H1 (cell line): ENCODE measurements at regions not wholly inside any gene's neighbourhood (a gene's known extent, or its start where the extent isn't known, plus 50 kb on each side); places are given as distances from the start of the nearest gene placed in this dataset.

Source experiments
- CTCF ChIA-PET: fragments of 300-600 bp; sonication (Branson Sonifier 250); formaldehyde crosslinking; loops from one replicate; lab custom pipeline; 2021; ENCODE audit not compliant: partially characterized antibody; lab: Charles Lee
- POLR2A ChIA-PET: fragments of 300-600 bp; sonication (Branson Sonifier 250); formaldehyde crosslinking; loops from one replicate; lab custom pipeline; 2021; ENCODE audit warnings: inconsistent platforms; ENCODE audit not compliant: partially characterized antibody; lab: Charles Lee
- DNase-seq, 2 experiments: peaks; one replicate each; pipeline versions ENCODE4 v3.0.0 to v3.0.0-alpha.2; 2010 to 2022; ENCODE audit warnings: low spot score in 2 of 2, low read depth in 1 of 2, mixed read lengths in 1 of 2
- FAIRE-seq: peaks from 2 replicates; lab custom pipeline; 2011; peaks lifted over from hg19 to GRCh38; lab: Jason Lieb, UNC
- H2AFZ ChIP-seq: 2 replicates; pipeline ENCODE4 v1.8.1; 2012; ENCODE audit warnings: low read length, inconsistent platforms
- H2AK5ac ChIP-seq: 2 replicates; pipeline ENCODE4 v1.6.1; 2013; ENCODE audit warnings: low read depth, low read length
- H2BK120ac ChIP-seq: replicated peaks from 2 replicates; pipeline ENCODE3; 2013; ENCODE audit warnings: low read depth, low read length, inconsistent platforms
- H2BK12ac ChIP-seq: 2 replicates; pipeline ENCODE4 v1.6.1; 2013; ENCODE audit warnings: low read depth, low read length
- H2BK15ac ChIP-seq: 2 replicates; pipeline ENCODE4 v1.6.1; 2013; ENCODE audit warnings: low read length
- H2BK20ac ChIP-seq: 2 replicates; pipeline ENCODE4 v1.6.1; 2013; ENCODE audit warnings: low read length
- H2BK5ac ChIP-seq: 2 replicates; pipeline ENCODE4 v1.6.1; 2013; ENCODE audit warnings: low read depth, low read length
- H3K14ac ChIP-seq: 2 replicates; pipeline ENCODE4 v1.6.1; 2013; ENCODE audit warnings: inconsistent platforms; ENCODE audit not compliant: insufficient read length
- H3K18ac ChIP-seq: 2 replicates; pipeline ENCODE4 v1.6.1; 2013; ENCODE audit warnings: low read length; ENCODE audit errors: extremely low read depth
- H3K23ac ChIP-seq: 2 replicates; pipeline ENCODE4 v1.6.1; 2013; ENCODE audit warnings: inconsistent platforms; ENCODE audit not compliant: insufficient read length
- H3K23me2 ChIP-seq: 2 replicates; pipeline ENCODE4 v1.6.1; 2013; ENCODE audit warnings: low read depth, low read length
- H3K27ac ChIP-seq: 2 replicates; pipeline ENCODE4 v1.6.1; 2011; ENCODE audit warnings: low read depth, low read length, inconsistent platforms
- H3K27me3 ChIP-seq, 4 experiments: replicated peaks in 1 of 4; 1 replicate in 1 of 4; 2 replicates in 3 of 4; pipeline versions ENCODE4 v1.6.1 to v1.8.1; 2011 to 2013; ENCODE audit warnings: low read length in 3 of 4, mild to moderate bottlenecking in 3 of 4, inconsistent platforms in 2 of 4, mixed read lengths in 2 of 4, moderate library complexity in 1 of 4; ENCODE audit not compliant: control insufficient read depth in 3 of 4, insufficient read depth in 3 of 4; ENCODE audit errors: extremely low read depth in 1 of 4
- H3K36me3 ChIP-seq, 4 experiments: 2 replicates each; pipeline versions ENCODE4 v1.6.1 to v1.8.1; 2011 to 2013; ENCODE audit warnings: mild to moderate bottlenecking in 4 of 4, low read length in 3 of 4, moderate library complexity in 2 of 4, control low read depth in 1 of 4, inconsistent platforms in 1 of 4; ENCODE audit not compliant: insufficient read depth in 4 of 4, control insufficient read depth in 2 of 4
- H3K4ac ChIP-seq: replicated peaks from 2 replicates; pipeline ENCODE3; 2013; ENCODE audit warnings: low read length, low read depth, mixed read lengths, inconsistent platforms; ENCODE audit not compliant: insufficient read length
- H3K4me1 ChIP-seq, 4 experiments: replicated peaks in 1 of 4; 1 replicate in 1 of 4; 2 replicates in 3 of 4; pipeline versions ENCODE4 v1.6.1 to v1.8.1; 2011 to 2013; ENCODE audit warnings: low read length in 3 of 4, inconsistent platforms in 2 of 4, mixed read lengths in 1 of 4; ENCODE audit not compliant: insufficient read depth in 4 of 4, control insufficient read depth in 3 of 4
- H3K4me2 ChIP-seq, 2 experiments: 2 replicates each; pipeline versions ENCODE4 v1.6.1 to v1.8.1; 2011 to 2013; ENCODE audit warnings: low read depth in 2 of 2, low read length in 2 of 2, control low read depth in 1 of 2, inconsistent platforms in 1 of 2, mild to moderate bottlenecking in 1 of 2; ENCODE audit not compliant: insufficient read depth in 1 of 2
- H3K4me3 ChIP-seq, 4 experiments: fragments of 200-600, 300-600 bp in 1 of 4; sonication (generic), shearing (Covaris generic), sonication (Bioruptor Twin) in 1 of 4; 2 replicates each; pipeline versions ENCODE4 v1.5.1 to v1.8.1; 2011 to 2016; ENCODE audit warnings: low read length in 4 of 4, low read depth in 3 of 4, control low read depth in 2 of 4, inconsistent platforms in 2 of 4, mild to moderate bottlenecking in 2 of 4, mixed read lengths in 1 of 4, moderate library complexity in 1 of 4; ENCODE audit not compliant: insufficient read depth in 2 of 4; ENCODE audit errors: extremely low read depth in 1 of 4
- H3K56ac ChIP-seq: replicated peaks from 2 replicates; pipeline ENCODE3; 2013; ENCODE audit warnings: low read depth, mild to moderate bottlenecking, mixed read lengths, low read length, inconsistent platforms; ENCODE audit not compliant: insufficient read length
- H3K79me1 ChIP-seq: 2 replicates; pipeline ENCODE4 v1.6.1; 2013; ENCODE audit warnings: low read depth, low read length, control low read depth
- H3K79me2 ChIP-seq, 2 experiments: 2 replicates each; pipeline versions ENCODE4 v1.6.1 to v1.8.1; 2012 to 2013; ENCODE audit warnings: low read length in 2 of 2, mild to moderate bottlenecking in 2 of 2, inconsistent platforms in 1 of 2; ENCODE audit not compliant: insufficient read depth in 2 of 2, control insufficient read depth in 1 of 2
- H3K9ac ChIP-seq, 4 experiments: replicated peaks in 1 of 4; 1 replicate in 1 of 4; 2 replicates in 3 of 4; pipeline versions ENCODE4 v1.6.1 to v1.8.1; 2011 to 2013; ENCODE audit warnings: low read depth in 3 of 4, low read length in 3 of 4, control low read depth in 2 of 4, mild to moderate bottlenecking in 2 of 4, moderate library complexity in 2 of 4, inconsistent platforms in 1 of 4; ENCODE audit errors: extremely low read depth in 1 of 4
- H3K9me3 ChIP-seq, 2 experiments: 2 replicates each; pipeline versions ENCODE4 v1.6.1 to v1.8.1; 2012 to 2013; ENCODE audit warnings: mild to moderate bottlenecking in 2 of 2, moderate library complexity in 2 of 2, control low read depth in 1 of 2, inconsistent platforms in 1 of 2, low read depth in 1 of 2, low read length in 1 of 2, mixed read lengths in 1 of 2; ENCODE audit not compliant: insufficient read depth in 2 of 2
- H4K20me1 ChIP-seq, 2 experiments: replicated peaks in 1 of 2; 2 replicates each; pipeline versions ENCODE3 to v1.8.1; 2011 to 2013; ENCODE audit warnings: inconsistent platforms in 2 of 2, low read length in 2 of 2, mild to moderate bottlenecking in 1 of 2; ENCODE audit not compliant: insufficient read depth in 2 of 2, control insufficient read depth in 1 of 2
- H4K5ac ChIP-seq: 2 replicates; pipeline ENCODE4 v1.6.1; 2013; ENCODE audit warnings: low read length, low read depth, mixed read lengths, inconsistent platforms; ENCODE audit not compliant: insufficient read length
- H4K8ac ChIP-seq: 2 replicates; pipeline ENCODE4 v1.8.0; 2013; ENCODE audit warnings: mild to moderate bottlenecking, moderate library complexity, low read length, inconsistent platforms; ENCODE audit not compliant: insufficient read depth; ENCODE audit errors: extremely low read depth
- H4K91ac ChIP-seq: replicated peaks from 2 replicates; pipeline ENCODE3; 2013; ENCODE audit warnings: low read length, mixed read lengths, inconsistent platforms; ENCODE audit not compliant: insufficient read length
- ATF3 ChIP-seq: IDR thresholded peaks from 2 replicates; pipeline ENCODE4 v1.6.1; 2011; ENCODE audit warnings: low read depth, mild to moderate bottlenecking, low read length; ENCODE audit not compliant: insufficient read depth
- BCL11A ChIP-seq, 2 experiments: IDR thresholded peaks; one replicate each; pipeline ENCODE4 v1.6.1; 2011; ENCODE audit warnings: low read depth in 2 of 2, low read length in 2 of 2, mild to moderate bottlenecking in 2 of 2
- NANOG ChIP-seq: IDR thresholded peaks from 2 replicates; pipeline ENCODE4 v1.6.1; 2011; ENCODE audit warnings: low read length, low read depth, mild to moderate bottlenecking, inconsistent platforms; ENCODE audit not compliant: insufficient read depth, poor library complexity, severe bottlenecking
- WGBS, 2 experiments: shearing (Covaris generic) in 1 of 2; methylation state at CpG; one replicate each; pipeline versions ENCODE4 v1.1.6 to v1.1.7; 2013 to 2015; ENCODE audit warnings: low lambda C conversion rate in 2 of 2, mixed read lengths in 2 of 2, inconsistent platforms in 1 of 2, low coverage in 1 of 2, missing lambda C conversion rate in 1 of 2; ENCODE audit not compliant: insufficient replicate concordance in 2 of 2, insufficient coverage in 1 of 2, insufficient read length in 1 of 2; ENCODE audit errors: extremely low coverage in 1 of 2, missing lambda C conversion rate in 1 of 2; 5-methylcytosine and 5-hydroxymethylcytosine counted together

- Histone ChIP-seq H3K79me1 (no peaks in the 10 kb centered on the region; the same call in 1 of the 2 replicates), H4K8ac (no peak overlapping the region), H2BK20ac (no peak overlapping the region), H4K5ac (no peak overlapping the region), H4K20me1 (peaks cover 4 to 18% of the 10 kb centered on the region in 2 experiments), H3K27me3 (peaks cover 0 to 12% (median 5%) of the 10 kb centered on the region in 4 experiments; a peak in 5 of 7 replicates), H3K56ac (no peak overlapping the region), H3K27ac (no peak overlapping the region), H2BK12ac (no peak overlapping the region), H3K36me3 (no peaks in the 10 kb centered on the region), H2BK5ac (no peak overlapping the region), H2AFZ (no peak overlapping the region), H3K14ac (no peak overlapping the region), H3K23me2 (no peaks in the 10 kb centered on the region), H3K4me3 (peak overlapping the region in 1 of 4 experiments; percentile 3; a peak in 1 of 8 replicates), H3K23ac (no peak overlapping the region), H3K9me3 (no peaks in the 10 kb centered on the region), H2BK15ac (no peak overlapping the region), H3K18ac (no peak overlapping the region), H3K4me2 (peak overlapping the region; percentile 33 to 53; a peak in 3 of 4 replicates), H3K4me1 (peaks cover 5 to 16% (median 7%) of the 10 kb centered on the region in 4 experiments), H2BK120ac (no peak overlapping the region), H3K79me2 (no peaks in the 10 kb centered on the region), H4K91ac (no peak overlapping the region), H3K9ac (0 out of 7 replicates have a peak overlapping the region, but pooled peaks of 1 of the 4 experiments have one; percentile 3), H2AK5ac (peak overlapping the region; percentile 66; the same call in 1 of the 2 replicates), H3K4ac (no peak overlapping the region)
- TF ChIP-seq BCL11A (IDR thresholded peaks at IDR 0.05; ENCODE audit: low read depth in 2 of 2, low read length in 2 of 2) (peak in 1 of 2 experiments; percentile 14), NANOG (peak; percentile 81), ATF3 (no peak)
- DNase-seq (no peak), FAIRE-seq (peak; percentile 45)
- WGBS, 2 experiments = 60% methylated on average over 19 of the region's 19 CpGs; no CpG with 5 or more reads in 1 of the 2 experiments
- ChIA-PET CTCF (interaction anchor here (1.0 to 2.1 kb wide), 4 partner anchors 12 to 64 kb away, joined by 3 to 6 read pairs (median 5); no protein-coding TSS in a partner anchor), POLR2A (interaction anchor here (1.4 kb wide), 1 partner anchor 9 kb away, joined by 3 read pairs; no protein-coding TSS in a partner anchor)
These were observed 65.7 kb upstream of the STX18 start for GRCh38 chr4:4607336-4608213.
